ENCODE measurements at regions not wholly inside any gene's neighbourhood (a gene's known extent, or its start where the extent isn't known, plus 50 kb on each side); places are given as distances from the start of the nearest gene placed in this dataset.

GRCh38 chr1:234720709-234721441 is 110.9 kb upstream of the IRF2BP2 start:
- in situ Hi-C loops (cut with HindIII; ENCODE audit: low pct_ligation_motif_present, low sequenced_read_pairs), result no loop called here
- no peaks in the 10 kb centered on the region for H3K36me3 ChIP-seq (replicated peaks)
- H3K27me3 ChIP-seq (replicated peaks), result no peaks in the 10 kb centered on the region
- no peak overlapping the region for H3K4me3 ChIP-seq (ENCODE audit: low read depth, low read length)
- DNase-seq, result no peak
- H3K27ac ChIP-seq, result peak overlapping the region; percentile 99
- TF ChIP-seq CTCF (IDR thresholded peaks at IDR 0.05; ENCODE audit: low read depth, low read length, missing control alignments), result no peak

GRCh38 chr1:234719454-234720251 is 109.7 kb upstream of the IRF2BP2 start:
- DNase-seq, result no peak
- no peaks in the 10 kb centered on the region for H3K27me3 ChIP-seq (replicated peaks)
- TF ChIP-seq CTCF (IDR thresholded peaks at IDR 0.05; ENCODE audit: low read depth, low read length, missing control alignments), result no peak
- no peaks in the 10 kb centered on the region for H3K36me3 ChIP-seq (replicated peaks)
- in situ Hi-C loops (cut with HindIII; ENCODE audit: low pct_ligation_motif_present, low sequenced_read_pairs), result no loop called here
- H3K4me3 ChIP-seq (ENCODE audit: low read depth, low read length), result no peak overlapping the region
- H3K27ac ChIP-seq, result no peak overlapping the region

DNA sequence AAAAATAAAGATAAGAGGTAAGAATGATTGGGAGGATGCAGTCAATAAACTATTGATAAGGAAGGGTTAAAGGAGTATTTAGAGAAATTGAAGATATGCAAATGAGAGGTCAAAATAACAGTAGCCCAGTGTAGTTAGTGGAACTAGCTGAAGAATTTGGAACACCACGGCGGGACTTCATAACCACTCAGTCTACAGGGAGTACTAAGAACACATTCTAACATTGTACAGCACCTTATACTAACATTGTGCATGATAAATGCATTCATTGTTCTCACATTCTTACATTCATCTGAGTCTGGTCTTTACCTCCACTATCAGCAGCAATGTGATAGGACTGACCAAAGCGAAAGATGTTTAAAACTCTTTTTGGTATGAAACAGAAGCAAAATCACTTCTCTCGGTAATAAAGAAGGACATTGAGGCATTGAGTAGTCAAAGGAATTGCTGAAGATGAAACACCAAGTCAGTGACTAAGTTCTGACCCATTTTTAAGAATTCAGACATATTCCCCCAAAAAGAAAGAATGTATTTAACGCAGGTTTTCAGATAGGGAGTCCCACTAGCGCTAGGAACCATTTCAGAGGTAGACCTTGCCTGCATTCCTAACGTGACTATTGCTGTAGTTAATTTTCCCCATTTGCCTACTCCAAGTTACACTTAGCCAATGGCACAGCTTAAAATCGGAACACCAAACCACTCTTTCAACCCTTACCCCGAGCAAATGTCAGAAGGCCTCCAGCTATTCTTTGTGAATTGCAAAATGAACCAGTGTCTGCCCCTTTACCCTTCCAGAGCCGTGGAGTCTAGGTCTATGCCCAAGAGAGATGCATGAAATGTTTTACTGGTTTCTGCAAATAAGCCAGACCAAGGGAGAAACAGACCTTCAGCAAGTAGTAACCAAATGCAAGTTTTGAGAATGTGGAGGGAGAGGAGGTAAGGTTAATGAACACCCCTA is 108.8 kb upstream of the IRF2BP2 start:
- no peak overlapping the region for H3K27ac ChIP-seq
- no peak for DNase-seq

DNA sequence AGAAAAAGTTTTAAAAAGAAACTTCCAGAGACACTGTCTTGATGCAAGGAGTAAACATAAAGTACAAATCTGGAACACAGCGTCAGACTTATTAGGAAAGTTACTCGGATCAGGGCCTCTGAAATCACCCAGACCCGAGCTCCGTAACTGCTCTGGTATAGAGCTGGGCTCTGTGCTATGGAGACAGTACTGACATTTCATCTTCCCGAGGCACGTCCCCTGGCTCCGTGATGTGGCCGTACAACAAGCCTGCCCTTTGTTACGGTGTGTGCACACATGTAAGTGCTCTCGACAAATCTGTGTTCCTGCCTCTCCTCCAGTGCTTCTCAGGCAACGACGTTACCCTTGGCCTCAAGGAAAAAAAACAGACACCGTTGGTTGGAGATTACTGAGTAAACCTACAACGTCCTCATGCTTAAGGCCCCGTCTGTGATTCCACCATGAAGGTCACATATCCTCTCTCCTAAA is 107.0 kb upstream of the IRF2BP2 start:
- Histone ChIP-seq H3K27ac (no peak overlapping the region), H3K4me3 (ENCODE audit: low read depth, low read length) (no peak overlapping the region), H3K36me3 (replicated peaks) (no peaks in the 10 kb centered on the region), H3K27me3 (replicated peaks) (no peaks in the 10 kb centered on the region)
- in situ Hi-C loops (cut with HindIII; ENCODE audit: low pct_ligation_motif_present, low sequenced_read_pairs), result no loop called here
- TF ChIP-seq CTCF (IDR thresholded peaks at IDR 0.05; ENCODE audit: low read depth, low read length, missing control alignments), result no peak
- no peak for DNase-seq

More for the DNA sequence above, 108.8 kb upstream of the IRF2BP2 start:
- no peaks in the 10 kb centered on the region for H3K27me3 ChIP-seq (replicated peaks)
- H3K36me3 ChIP-seq (replicated peaks), result no peaks in the 10 kb centered on the region
- in situ Hi-C loops (cut with HindIII; ENCODE audit: low pct_ligation_motif_present, low sequenced_read_pairs), result no loop called here
- H3K4me3 ChIP-seq (ENCODE audit: low read depth, low read length), result no peak overlapping the region
- no peak for TF ChIP-seq CTCF (IDR thresholded peaks at IDR 0.05; ENCODE audit: low read depth, low read length, missing control alignments)

DNA sequence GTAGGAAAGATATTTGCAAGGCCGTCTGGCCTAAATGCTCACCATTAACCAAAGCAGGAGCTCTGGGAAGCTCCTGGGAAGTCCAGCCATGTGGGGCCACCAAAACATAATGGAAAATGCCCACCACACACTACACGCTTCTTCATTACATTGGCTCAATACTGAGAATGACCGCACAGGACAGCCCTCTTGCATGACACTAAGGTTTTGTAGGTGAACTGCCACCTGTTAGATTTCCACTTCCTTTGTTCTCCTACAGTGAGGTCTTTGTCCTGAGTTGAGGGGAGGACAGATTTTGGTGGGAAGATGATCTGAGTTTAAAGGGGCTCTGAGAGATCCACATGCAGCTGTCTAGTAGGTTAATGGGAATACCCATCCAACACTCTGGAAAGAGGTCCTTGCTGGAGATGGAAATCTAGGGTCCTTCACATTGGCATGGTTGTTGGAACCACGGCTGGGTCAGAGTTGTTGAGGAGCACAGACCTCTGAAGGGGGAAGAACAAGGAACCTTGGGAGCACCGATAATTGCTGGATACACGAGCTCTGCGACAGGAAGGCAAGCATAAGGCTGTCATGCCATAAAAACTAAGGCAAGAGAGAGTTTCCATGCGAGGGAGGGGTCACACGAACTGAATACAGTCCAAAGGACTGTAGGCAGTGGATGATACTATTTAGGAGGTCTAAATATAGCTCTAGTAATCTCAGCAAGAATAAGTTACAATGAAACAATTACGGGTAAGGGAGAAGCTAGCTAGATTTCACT is 105.5 kb upstream of the IRF2BP2 start:
- DNase-seq, result no peak
- TF ChIP-seq CTCF (IDR thresholded peaks at IDR 0.05; ENCODE audit: low read depth, low read length, missing control alignments), result no peak
- in situ Hi-C loops (cut with HindIII; ENCODE audit: low pct_ligation_motif_present, low sequenced_read_pairs), result no loop called here
- Histone ChIP-seq H3K27ac (no peak overlapping the region), H3K36me3 (replicated peaks) (no peaks in the 10 kb centered on the region), H3K4me3 (ENCODE audit: low read depth, low read length) (no peak overlapping the region), H3K27me3 (replicated peaks) (no peaks in the 10 kb centered on the region)

All from brain microvascular endothelial cell (primary cell).